PC-3 (cell line): ENCODE measurements at regions not wholly inside any gene's neighbourhood (a gene's known extent, or its start where the extent isn't known, plus 50 kb on each side); places are given as distances from the start of the nearest gene placed in this dataset.
"Not testable (repeated sequence)": the region's sequence is repeated elsewhere in the genome, so short reads cannot be mapped to it uniquely, and the experiment has no call there.

ENCODE experiments used
- EZH2 ChIP-seq: fragments of 300-600 bp; sonication (generic); IDR thresholded peaks from one replicate; pipeline ENCODE4 v1.6.1; 2017; ENCODE audit warnings: antibody characterized with exemption, mild to moderate bottlenecking, low read length; ENCODE audit not compliant: unreplicated experiment
- EZH2phosphoT487 ChIP-seq: fragments of 300-600 bp; sonication (generic); IDR thresholded peaks from 2 replicates; pipeline ENCODE4 v1.6.1; 2018; ENCODE audit warnings: mild to moderate bottlenecking, antibody characterized with exemption, low read length, borderline replicate concordance
- TF ChIP-seq, protein P1 (sequence below): fragments of 300-600 bp; sonication (generic); conservative IDR thresholded peaks from 2 replicates; pipeline ENCODE4 v1.5.1; 2017; ENCODE audit warnings: antibody characterized with exemption, low read depth, mild to moderate bottlenecking, low read length

DNA sequence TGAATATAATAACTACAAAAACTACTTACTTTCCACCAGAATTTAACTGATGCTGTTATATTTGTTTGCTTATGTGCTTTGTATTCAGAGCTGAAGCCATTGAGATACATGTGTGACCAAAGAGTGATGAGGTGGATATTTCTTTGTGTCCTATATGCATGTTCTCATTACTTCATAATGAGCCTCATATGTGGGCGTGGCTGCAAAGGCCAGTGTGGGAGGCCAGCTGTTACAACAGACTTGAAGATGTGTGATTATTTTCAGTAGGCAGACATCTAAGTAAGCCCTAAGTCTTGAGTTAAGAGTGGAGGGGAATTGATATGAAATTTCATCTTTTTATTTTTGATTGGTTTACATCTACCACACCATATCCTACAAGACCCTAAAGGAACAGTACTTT, 163.3 kb upstream of the PRSS12 start:
- TF ChIP-seq, protein P1, sequence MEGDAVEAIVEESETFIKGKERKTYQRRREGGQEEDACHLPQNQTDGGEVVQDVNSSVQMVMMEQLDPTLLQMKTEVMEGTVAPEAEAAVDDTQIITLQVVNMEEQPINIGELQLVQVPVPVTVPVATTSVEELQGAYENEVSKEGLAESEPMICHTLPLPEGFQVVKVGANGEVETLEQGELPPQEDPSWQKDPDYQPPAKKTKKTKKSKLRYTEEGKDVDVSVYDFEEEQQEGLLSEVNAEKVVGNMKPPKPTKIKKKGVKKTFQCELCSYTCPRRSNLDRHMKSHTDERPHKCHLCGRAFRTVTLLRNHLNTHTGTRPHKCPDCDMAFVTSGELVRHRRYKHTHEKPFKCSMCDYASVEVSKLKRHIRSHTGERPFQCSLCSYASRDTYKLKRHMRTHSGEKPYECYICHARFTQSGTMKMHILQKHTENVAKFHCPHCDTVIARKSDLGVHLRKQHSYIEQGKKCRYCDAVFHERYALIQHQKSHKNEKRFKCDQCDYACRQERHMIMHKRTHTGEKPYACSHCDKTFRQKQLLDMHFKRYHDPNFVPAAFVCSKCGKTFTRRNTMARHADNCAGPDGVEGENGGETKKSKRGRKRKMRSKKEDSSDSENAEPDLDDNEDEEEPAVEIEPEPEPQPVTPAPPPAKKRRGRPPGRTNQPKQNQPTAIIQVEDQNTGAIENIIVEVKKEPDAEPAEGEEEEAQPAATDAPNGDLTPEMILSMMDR: not testable (repeated sequence)
- TF ChIP-seq EZH2, EZH2phosphoT487: not testable (repeated sequence)
